Omental fat pad (tissue), 3 donors: ENCODE measurements at regions not wholly inside any gene's neighbourhood (a gene's known extent, or its start where the extent isn't known, plus 50 kb on each side); places are given as distances from the start of the nearest gene placed in this dataset.
"Not testable (repeated sequence)": the region's sequence is repeated elsewhere in the genome, so short reads cannot be mapped to it uniquely, and the experiment has no call there.

ENCODE experiments used
- ATAC-seq: fragments of 150-250 bp; one replicate; pipeline ENCODE4 v1.9.1; 2016; ENCODE audit warnings: mild to moderate bottlenecking, moderate library complexity; ENCODE audit not compliant: low FRiP score
- DNase-seq: peaks from one replicate; pipeline ENCODE4 v3.0.0-alpha.2; 2019; ENCODE audit warnings: low spot score
- CTCF ChIP-seq, 3 donors: fragments of 450-650 bp; IDR thresholded peaks; one replicate each; pipeline ENCODE4 v1.5.1; 2016 to 2017; ENCODE audit warnings: antibody characterized with exemption in 3 of 3, mild to moderate bottlenecking in 3 of 3, moderate library complexity in 2 of 3

- DNase-seq (no peak), ATAC-seq (no peak)
- TF ChIP-seq CTCF (IDR thresholded peaks at IDR 0.05): no peak
Measured at GRCh38 chr1:148292915-148293314, 140.8 kb upstream of the NBPF11 start.

GRCh38 chr1:148290881-148291280, 138.8 kb upstream of the NBPF11 start:
- no peak for ATAC-seq
- no peak for TF ChIP-seq CTCF (IDR thresholded peaks at IDR 0.05)
- DNase-seq: no peak

GRCh38 chr1:148289647-148290046, 137.6 kb upstream of the NBPF11 start:
- no peak for TF ChIP-seq CTCF (IDR thresholded peaks at IDR 0.05)
- ATAC-seq: no peak
- no peak for DNase-seq

- not testable (repeated sequence) for DNase-seq, ATAC-seq
Measured at GRCh38 chr1:148285946-148286345, 133.9 kb upstream of the NBPF11 start.

GRCh38 chr1:148280831-148281572, 128.9 kb upstream of the NBPF11 start:
- ATAC-seq: peak; percentile 85

GRCh38 chr1:148279002-148279542, 127.0 kb upstream of the NBPF11 start:
- ATAC-seq, DNase-seq: not testable (repeated sequence)

More at GRCh38 chr1:148280831-148281572, 128.9 kb upstream of the NBPF11 start:
- DNase-seq: not testable (repeated sequence)

- ATAC-seq, DNase-seq: not testable (repeated sequence)
Measured at GRCh38 chr1:148277865-148278279, 125.8 kb upstream of the NBPF11 start.

- not testable (repeated sequence) for ATAC-seq, DNase-seq
Measured at GRCh38 chr1:148267066-148267465, 115.0 kb upstream of the NBPF11 start.

- DNase-seq (no peak), ATAC-seq (no peak)
- TF ChIP-seq CTCF (IDR thresholded peaks at IDR 0.05): no peak
Measured at GRCh38 chr1:148264374-148265276, 112.5 kb upstream of the NBPF11 start.
